H1 (cell line): ENCODE measurements at regions not wholly inside any gene's neighbourhood (a gene's known extent, or its start where the extent isn't known, plus 50 kb on each side); places are given as distances from the start of the nearest gene placed in this dataset.

Source experiments
- CTCF ChIA-PET: fragments of 300-600 bp; sonication (Branson Sonifier 250); formaldehyde crosslinking; loops from one replicate; lab custom pipeline; 2021; ENCODE audit not compliant: partially characterized antibody; lab: Charles Lee
- POLR2A ChIA-PET: fragments of 300-600 bp; sonication (Branson Sonifier 250); formaldehyde crosslinking; loops from one replicate; lab custom pipeline; 2021; ENCODE audit warnings: inconsistent platforms; ENCODE audit not compliant: partially characterized antibody; lab: Charles Lee
- DNase-seq, 2 experiments: peaks; one replicate each; pipeline versions ENCODE4 v3.0.0 to v3.0.0-alpha.2; 2010 to 2022; ENCODE audit warnings: low spot score in 2 of 2, low read depth in 1 of 2, mixed read lengths in 1 of 2
- FAIRE-seq: peaks from 2 replicates; lab custom pipeline; 2011; peaks lifted over from hg19 to GRCh38; lab: Jason Lieb, UNC
- H2AFZ ChIP-seq: 2 replicates; pipeline ENCODE4 v1.8.1; 2012; ENCODE audit warnings: low read length, inconsistent platforms
- H2AK5ac ChIP-seq: 2 replicates; pipeline ENCODE4 v1.6.1; 2013; ENCODE audit warnings: low read depth, low read length
- H2BK120ac ChIP-seq: replicated peaks from 2 replicates; pipeline ENCODE3; 2013; ENCODE audit warnings: low read depth, low read length, inconsistent platforms
- H2BK12ac ChIP-seq: 2 replicates; pipeline ENCODE4 v1.6.1; 2013; ENCODE audit warnings: low read depth, low read length
- H2BK15ac ChIP-seq: 2 replicates; pipeline ENCODE4 v1.6.1; 2013; ENCODE audit warnings: low read length
- H2BK20ac ChIP-seq: 2 replicates; pipeline ENCODE4 v1.6.1; 2013; ENCODE audit warnings: low read length
- H2BK5ac ChIP-seq: 2 replicates; pipeline ENCODE4 v1.6.1; 2013; ENCODE audit warnings: low read depth, low read length
- H3K14ac ChIP-seq: 2 replicates; pipeline ENCODE4 v1.6.1; 2013; ENCODE audit warnings: inconsistent platforms; ENCODE audit not compliant: insufficient read length
- H3K18ac ChIP-seq: 2 replicates; pipeline ENCODE4 v1.6.1; 2013; ENCODE audit warnings: low read length; ENCODE audit errors: extremely low read depth
- H3K23ac ChIP-seq: 2 replicates; pipeline ENCODE4 v1.6.1; 2013; ENCODE audit warnings: inconsistent platforms; ENCODE audit not compliant: insufficient read length
- H3K23me2 ChIP-seq: 2 replicates; pipeline ENCODE4 v1.6.1; 2013; ENCODE audit warnings: low read depth, low read length
- H3K27ac ChIP-seq: 2 replicates; pipeline ENCODE4 v1.6.1; 2011; ENCODE audit warnings: low read depth, low read length, inconsistent platforms
- H3K27me3 ChIP-seq, 4 experiments: replicated peaks in 1 of 4; 1 replicate in 1 of 4; 2 replicates in 3 of 4; pipeline versions ENCODE4 v1.6.1 to v1.8.1; 2011 to 2013; ENCODE audit warnings: low read length in 3 of 4, mild to moderate bottlenecking in 3 of 4, inconsistent platforms in 2 of 4, mixed read lengths in 2 of 4, moderate library complexity in 1 of 4; ENCODE audit not compliant: control insufficient read depth in 3 of 4, insufficient read depth in 3 of 4; ENCODE audit errors: extremely low read depth in 1 of 4
- H3K36me3 ChIP-seq, 4 experiments: 2 replicates each; pipeline versions ENCODE4 v1.6.1 to v1.8.1; 2011 to 2013; ENCODE audit warnings: mild to moderate bottlenecking in 4 of 4, low read length in 3 of 4, moderate library complexity in 2 of 4, control low read depth in 1 of 4, inconsistent platforms in 1 of 4; ENCODE audit not compliant: insufficient read depth in 4 of 4, control insufficient read depth in 2 of 4
- H3K4ac ChIP-seq: replicated peaks from 2 replicates; pipeline ENCODE3; 2013; ENCODE audit warnings: low read length, low read depth, mixed read lengths, inconsistent platforms; ENCODE audit not compliant: insufficient read length
- H3K4me1 ChIP-seq, 4 experiments: replicated peaks in 1 of 4; 1 replicate in 1 of 4; 2 replicates in 3 of 4; pipeline versions ENCODE4 v1.6.1 to v1.8.1; 2011 to 2013; ENCODE audit warnings: low read length in 3 of 4, inconsistent platforms in 2 of 4, mixed read lengths in 1 of 4; ENCODE audit not compliant: insufficient read depth in 4 of 4, control insufficient read depth in 3 of 4
- H3K4me2 ChIP-seq, 2 experiments: 2 replicates each; pipeline versions ENCODE4 v1.6.1 to v1.8.1; 2011 to 2013; ENCODE audit warnings: low read depth in 2 of 2, low read length in 2 of 2, control low read depth in 1 of 2, inconsistent platforms in 1 of 2, mild to moderate bottlenecking in 1 of 2; ENCODE audit not compliant: insufficient read depth in 1 of 2
- H3K4me3 ChIP-seq, 4 experiments: fragments of 200-600, 300-600 bp in 1 of 4; sonication (generic), shearing (Covaris generic), sonication (Bioruptor Twin) in 1 of 4; 2 replicates each; pipeline versions ENCODE4 v1.5.1 to v1.8.1; 2011 to 2016; ENCODE audit warnings: low read length in 4 of 4, low read depth in 3 of 4, control low read depth in 2 of 4, inconsistent platforms in 2 of 4, mild to moderate bottlenecking in 2 of 4, mixed read lengths in 1 of 4, moderate library complexity in 1 of 4; ENCODE audit not compliant: insufficient read depth in 2 of 4; ENCODE audit errors: extremely low read depth in 1 of 4
- H3K56ac ChIP-seq: replicated peaks from 2 replicates; pipeline ENCODE3; 2013; ENCODE audit warnings: low read depth, mild to moderate bottlenecking, mixed read lengths, low read length, inconsistent platforms; ENCODE audit not compliant: insufficient read length
- H3K79me1 ChIP-seq: 2 replicates; pipeline ENCODE4 v1.6.1; 2013; ENCODE audit warnings: low read depth, low read length, control low read depth
- H3K79me2 ChIP-seq, 2 experiments: 2 replicates each; pipeline versions ENCODE4 v1.6.1 to v1.8.1; 2012 to 2013; ENCODE audit warnings: low read length in 2 of 2, mild to moderate bottlenecking in 2 of 2, inconsistent platforms in 1 of 2; ENCODE audit not compliant: insufficient read depth in 2 of 2, control insufficient read depth in 1 of 2
- H3K9ac ChIP-seq, 4 experiments: replicated peaks in 1 of 4; 1 replicate in 1 of 4; 2 replicates in 3 of 4; pipeline versions ENCODE4 v1.6.1 to v1.8.1; 2011 to 2013; ENCODE audit warnings: low read depth in 3 of 4, low read length in 3 of 4, control low read depth in 2 of 4, mild to moderate bottlenecking in 2 of 4, moderate library complexity in 2 of 4, inconsistent platforms in 1 of 4; ENCODE audit errors: extremely low read depth in 1 of 4
- H3K9me3 ChIP-seq, 2 experiments: 2 replicates each; pipeline versions ENCODE4 v1.6.1 to v1.8.1; 2012 to 2013; ENCODE audit warnings: mild to moderate bottlenecking in 2 of 2, moderate library complexity in 2 of 2, control low read depth in 1 of 2, inconsistent platforms in 1 of 2, low read depth in 1 of 2, low read length in 1 of 2, mixed read lengths in 1 of 2; ENCODE audit not compliant: insufficient read depth in 2 of 2
- H4K20me1 ChIP-seq, 2 experiments: replicated peaks in 1 of 2; 2 replicates each; pipeline versions ENCODE3 to v1.8.1; 2011 to 2013; ENCODE audit warnings: inconsistent platforms in 2 of 2, low read length in 2 of 2, mild to moderate bottlenecking in 1 of 2; ENCODE audit not compliant: insufficient read depth in 2 of 2, control insufficient read depth in 1 of 2
- H4K5ac ChIP-seq: 2 replicates; pipeline ENCODE4 v1.6.1; 2013; ENCODE audit warnings: low read length, low read depth, mixed read lengths, inconsistent platforms; ENCODE audit not compliant: insufficient read length
- H4K8ac ChIP-seq: 2 replicates; pipeline ENCODE4 v1.8.0; 2013; ENCODE audit warnings: mild to moderate bottlenecking, moderate library complexity, low read length, inconsistent platforms; ENCODE audit not compliant: insufficient read depth; ENCODE audit errors: extremely low read depth
- H4K91ac ChIP-seq: replicated peaks from 2 replicates; pipeline ENCODE3; 2013; ENCODE audit warnings: low read length, mixed read lengths, inconsistent platforms; ENCODE audit not compliant: insufficient read length
- BCL11A ChIP-seq, 2 experiments: IDR thresholded peaks; one replicate each; pipeline ENCODE4 v1.6.1; 2011; ENCODE audit warnings: low read depth in 2 of 2, low read length in 2 of 2, mild to moderate bottlenecking in 2 of 2
- BRCA1 ChIP-seq: IDR thresholded peaks from 2 replicates; pipeline ENCODE4 v1.6.1; 2012; ENCODE audit warnings: low read depth, low read length, improper control_type of control experiment
- CBX8 ChIP-seq: fragments of 300-800, 300-1000 bp; sonication (generic); IDR thresholded peaks from 2 replicates; pipeline ENCODE4 v1.7.1; 2016; ENCODE audit warnings: low read depth, low read length, borderline replicate concordance
- MAFK ChIP-seq: IDR thresholded peaks from 2 replicates; pipeline ENCODE4 v1.6.1; 2012; ENCODE audit warnings: low read depth, mild to moderate bottlenecking, improper control_type of control experiment, low read length
- POLR2AphosphoS5 ChIP-seq: IDR thresholded peaks from 2 replicates; pipeline ENCODE4 v1.6.1; 2011; ENCODE audit warnings: low read depth, low read length
- RAD21 ChIP-seq, 2 experiments: IDR thresholded peaks in 1 of 2; conservative IDR thresholded peaks in 1 of 2; 2 replicates each; pipeline ENCODE4 v1.6.1; 2011; ENCODE audit warnings: low read depth in 2 of 2, low read length in 2 of 2, improper control_type of control experiment in 1 of 2, inconsistent platforms in 1 of 2, mild to moderate bottlenecking in 1 of 2, moderate library complexity in 1 of 2
- SP4 ChIP-seq: IDR thresholded peaks from 2 replicates; pipeline ENCODE4 v1.6.1; 2012; ENCODE audit warnings: low read length, inconsistent platforms
- TBP ChIP-seq: IDR thresholded peaks from 2 replicates; pipeline ENCODE4 v1.6.1; 2011; ENCODE audit warnings: low read depth, low read length, improper control_type of control experiment
- TCF12 ChIP-seq: IDR thresholded peaks from 2 replicates; pipeline ENCODE4 v1.6.1; 2011; ENCODE audit warnings: low read depth, mild to moderate bottlenecking, low read length

DNA sequence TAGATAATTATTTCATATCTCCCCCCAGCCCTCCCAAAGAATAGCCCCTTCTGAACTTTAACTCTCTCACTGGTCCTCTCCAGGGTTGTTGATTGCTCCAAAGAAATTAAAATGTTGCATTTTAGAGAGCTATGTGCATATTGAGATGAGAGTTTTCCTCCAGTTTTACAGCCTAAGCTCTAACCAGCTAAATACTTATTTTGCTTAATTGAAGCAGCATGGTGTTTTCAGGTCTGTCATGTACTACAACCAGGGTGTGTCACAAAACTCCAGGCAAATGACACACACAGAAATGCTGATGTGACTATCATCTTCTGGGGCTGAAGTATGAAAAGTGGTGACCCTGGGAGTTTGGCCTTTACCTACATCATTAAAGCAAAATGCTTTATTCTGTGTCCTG lies 196.8 kb upstream of the STXBP5 start:
- DNase-seq (no peak), FAIRE-seq (no peak)
- Histone ChIP-seq H3K4ac (no peak overlapping the region), H3K36me3 (no peaks in the 10 kb centered on the region), H2BK5ac (no peak overlapping the region), H3K18ac (no peak overlapping the region), H2BK12ac (no peak overlapping the region), H3K4me2 (no peak overlapping the region), H2BK15ac (no peak overlapping the region), H3K23ac (no peak overlapping the region), H3K4me1 (no peaks in the 10 kb centered on the region), H3K56ac (no peak overlapping the region), H4K8ac (no peak overlapping the region), H3K23me2 (no peaks in the 10 kb centered on the region), H4K5ac (no peak overlapping the region), H4K20me1 (no peaks in the 10 kb centered on the region), H4K91ac (no peak overlapping the region), H3K9ac (no peak overlapping the region), H3K4me3 (no peak overlapping the region), H3K27ac (no peak overlapping the region), H2AFZ (no peak overlapping the region), H2BK20ac (no peak overlapping the region), H3K14ac (no peak overlapping the region), H2BK120ac (no peak overlapping the region)
- POLR2A ChIA-PET: no interaction called here
- no peak for TF ChIP-seq SP4
- TF ChIP-seq TBP: no peak
- TF ChIP-seq BCL11A (IDR thresholded peaks at IDR 0.05; ENCODE audit: low read depth in 2 of 2, low read length in 2 of 2): no peak
- TF ChIP-seq CBX8: no peak
- no peak for TF ChIP-seq MAFK
- TF ChIP-seq POLR2AphosphoS5: no peak
- TF ChIP-seq TCF12: no peak
- no peak for TF ChIP-seq BRCA1
- TF ChIP-seq RAD21 (IDR thresholded peaks at IDR 0.05 in 1 of 2, conservative IDR thresholded peaks at IDR 0.05 in 1 of 2; ENCODE audit: low read depth in 2 of 2, low read length in 2 of 2): no peak
- TF ChIP-seq, all 59 proteins: peak for 0
- Histone ChIP-seq H3K79me2 (no peaks in the 10 kb centered on the region), H3K27me3 (no peaks in the 10 kb centered on the region), H2AK5ac (no peak overlapping the region), H3K9me3 (0 out of 4 replicates have a peak, but pooled peaks cover 0 to 4% of the 10 kb centered on the region in 2 experiments), H3K79me1 (no peaks in the 10 kb centered on the region)
- CTCF ChIA-PET: interaction anchor here (1.8 to 2.7 kb wide), 2 partner anchors 9 to 11 kb away, joined by 5 to 15 read pairs; no protein-coding TSS in a partner anchor
